ENCODE measurements at regions not wholly inside any gene's neighbourhood (a gene's known extent, or its start where the extent isn't known, plus 50 kb on each side); places are given as distances from the start of the nearest gene placed in this dataset.

DNA sequence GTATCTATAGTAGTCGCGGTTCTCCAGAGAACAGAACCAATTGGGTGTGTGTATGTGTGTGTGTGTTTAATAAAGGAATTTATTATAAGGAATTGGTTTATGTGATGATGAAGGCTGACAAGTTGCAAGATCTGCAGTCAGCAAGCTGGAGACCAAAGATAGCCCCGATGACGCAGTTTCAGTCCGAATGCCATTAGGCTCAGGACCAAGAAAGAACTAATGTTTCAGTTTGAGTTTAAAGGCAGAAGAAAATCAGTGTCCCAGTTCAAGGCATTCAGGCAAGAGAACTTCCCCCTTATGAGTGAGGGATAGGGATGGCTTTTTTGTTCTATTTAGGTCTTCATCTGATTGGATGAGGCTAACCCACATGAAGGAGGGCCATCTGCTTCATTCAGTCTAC lies 221.6 kb downstream of the HNMT start:
- no peak overlapping the region for H3K27ac ChIP-seq (replicated peaks)
- H3K4me3 ChIP-seq (replicated peaks; ENCODE audit: insufficient read depth, low read length) = no peak overlapping the region
- H3K27me3 ChIP-seq (ENCODE audit: insufficient read depth, poor library complexity, severe bottlenecking) = no peaks in the 10 kb centered on the region
- DNase-seq (ENCODE audit: low read depth in 1 of 2, low spot score in 1 of 2) = no peak
- TF ChIP-seq SPI1 (IDR thresholded peaks at IDR 0.05; ENCODE audit: borderline replicate concordance, low read depth) = no peak
- TF ChIP-seq, protein P1, sequence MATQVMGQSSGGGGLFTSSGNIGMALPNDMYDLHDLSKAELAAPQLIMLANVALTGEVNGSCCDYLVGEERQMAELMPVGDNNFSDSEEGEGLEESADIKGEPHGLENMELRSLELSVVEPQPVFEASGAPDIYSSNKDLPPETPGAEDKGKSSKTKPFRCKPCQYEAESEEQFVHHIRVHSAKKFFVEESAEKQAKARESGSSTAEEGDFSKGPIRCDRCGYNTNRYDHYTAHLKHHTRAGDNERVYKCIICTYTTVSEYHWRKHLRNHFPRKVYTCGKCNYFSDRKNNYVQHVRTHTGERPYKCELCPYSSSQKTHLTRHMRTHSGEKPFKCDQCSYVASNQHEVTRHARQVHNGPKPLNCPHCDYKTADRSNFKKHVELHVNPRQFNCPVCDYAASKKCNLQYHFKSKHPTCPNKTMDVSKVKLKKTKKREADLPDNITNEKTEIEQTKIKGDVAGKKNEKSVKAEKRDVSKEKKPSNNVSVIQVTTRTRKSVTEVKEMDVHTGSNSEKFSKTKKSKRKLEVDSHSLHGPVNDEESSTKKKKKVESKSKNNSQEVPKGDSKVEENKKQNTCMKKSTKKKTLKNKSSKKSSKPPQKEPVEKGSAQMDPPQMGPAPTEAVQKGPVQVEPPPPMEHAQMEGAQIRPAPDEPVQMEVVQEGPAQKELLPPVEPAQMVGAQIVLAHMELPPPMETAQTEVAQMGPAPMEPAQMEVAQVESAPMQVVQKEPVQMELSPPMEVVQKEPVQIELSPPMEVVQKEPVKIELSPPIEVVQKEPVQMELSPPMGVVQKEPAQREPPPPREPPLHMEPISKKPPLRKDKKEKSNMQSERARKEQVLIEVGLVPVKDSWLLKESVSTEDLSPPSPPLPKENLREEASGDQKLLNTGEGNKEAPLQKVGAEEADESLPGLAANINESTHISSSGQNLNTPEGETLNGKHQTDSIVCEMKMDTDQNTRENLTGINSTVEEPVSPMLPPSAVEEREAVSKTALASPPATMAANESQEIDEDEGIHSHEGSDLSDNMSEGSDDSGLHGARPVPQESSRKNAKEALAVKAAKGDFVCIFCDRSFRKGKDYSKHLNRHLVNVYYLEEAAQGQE (IDR thresholded peaks at IDR 0.05; ENCODE audit: insufficient replicate concordance, low read depth) = no peak
- TF ChIP-seq CTCF (IDR thresholded peaks at IDR 0.05; ENCODE audit: insufficient read depth, low read length) = no peak
- TF ChIP-seq GABPA (IDR thresholded peaks at IDR 0.05; ENCODE audit: low read depth) = no peak
- no peak for TF ChIP-seq POLR2AphosphoS5 (IDR thresholded peaks at IDR 0.05; ENCODE audit: low read depth)

DNA sequence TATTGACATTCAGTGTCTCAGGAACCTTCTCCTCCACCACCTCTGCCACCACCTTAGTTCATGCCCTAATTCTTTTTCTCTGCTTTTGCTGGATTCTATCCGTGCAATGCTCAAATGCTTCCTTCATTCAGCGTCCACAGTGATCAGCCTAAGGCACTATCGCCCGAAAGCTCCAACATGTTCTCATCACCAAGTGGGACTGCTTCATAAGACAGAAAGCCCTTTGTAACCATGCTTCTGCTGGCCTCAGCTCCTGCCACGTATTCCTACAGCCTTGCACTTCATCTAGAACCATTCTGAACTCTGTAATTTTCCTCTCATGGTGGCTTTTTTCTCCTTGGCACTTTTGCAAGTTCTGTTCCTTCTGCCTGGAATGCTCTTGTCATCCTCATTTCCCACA lies 222.9 kb downstream of the HNMT start:
- no peak overlapping the region for H3K4me3 ChIP-seq (replicated peaks; ENCODE audit: insufficient read depth, low read length)
- DNase-seq (ENCODE audit: low read depth in 1 of 2, low spot score in 1 of 2) = no peak
- H3K27me3 ChIP-seq (ENCODE audit: insufficient read depth, poor library complexity, severe bottlenecking) = no peaks in the 10 kb centered on the region
- no peak overlapping the region for H3K27ac ChIP-seq (replicated peaks)
- no peak for TF ChIP-seq CTCF (IDR thresholded peaks at IDR 0.05; ENCODE audit: insufficient read depth, low read length)
- TF ChIP-seq, protein P1 (IDR thresholded peaks at IDR 0.05; ENCODE audit: insufficient replicate concordance, low read depth) = no peak
- no peak for TF ChIP-seq SPI1 (IDR thresholded peaks at IDR 0.05; ENCODE audit: borderline replicate concordance, low read depth)
- TF ChIP-seq GABPA (IDR thresholded peaks at IDR 0.05; ENCODE audit: low read depth) = no peak
- TF ChIP-seq POLR2AphosphoS5 (IDR thresholded peaks at IDR 0.05; ENCODE audit: low read depth) = no peak

- no peak overlapping the region for H3K27ac ChIP-seq (replicated peaks)
- no peaks in the 10 kb centered on the region for H3K27me3 ChIP-seq (ENCODE audit: insufficient read depth, poor library complexity, severe bottlenecking)
- DNase-seq (ENCODE audit: low read depth in 1 of 2, low spot score in 1 of 2) = no peak
- TF ChIP-seq POLR2AphosphoS5 (IDR thresholded peaks at IDR 0.05; ENCODE audit: low read depth) = no peak
- no peak for TF ChIP-seq GABPA (IDR thresholded peaks at IDR 0.05; ENCODE audit: low read depth)
- no peak for TF ChIP-seq CTCF (IDR thresholded peaks at IDR 0.05; ENCODE audit: insufficient read depth, low read length)
- TF ChIP-seq, protein P1 (IDR thresholded peaks at IDR 0.05; ENCODE audit: insufficient replicate concordance, low read depth) = no peak
- TF ChIP-seq SPI1 (IDR thresholded peaks at IDR 0.05; ENCODE audit: borderline replicate concordance, low read depth) = no peak
- H3K4me3 ChIP-seq (replicated peaks; ENCODE audit: insufficient read depth, low read length) = no peak overlapping the region
Measured at GRCh38 chr2:138190999-138191398, 226.7 kb downstream of the HNMT start.

Data from HL-60 (cell line).